Lung (tissue), 11 donors: ENCODE measurements at regions not wholly inside any gene's neighbourhood (a gene's known extent, or its start where the extent isn't known, plus 50 kb on each side); places are given as distances from the start of the nearest gene placed in this dataset.
A peak's percentile ranks its signal among the peaks of the same experiment; 100 is the strongest.

Experiments
- ATAC-seq: fragments of 200-7000 bp; cut with Tn5 transposase; one replicate; pipeline ENCODE4 v1.9.1; 2020; ENCODE audit warnings: moderate number of reproducible peaks; ENCODE audit not compliant: insufficient read depth, low FRiP score
- DNase-seq, 3 donors: peaks; one replicate each; pipeline ENCODE4 v3.0.0-alpha.2; 2013 to 2017
- H3K27ac ChIP-seq, 2 donors: one replicate each; pipeline ENCODE4 v1.5.1; 2013; ENCODE audit warnings: mild to moderate bottlenecking in 2 of 2, moderate library complexity in 2 of 2, control low read depth in 1 of 2, inconsistent platforms in 1 of 2, low read depth in 1 of 2, low read length in 1 of 2
- H3K27me3 ChIP-seq, 3 donors: one replicate each; pipeline ENCODE4 v1.5.1; 2013; ENCODE audit warnings: low read length in 2 of 3; ENCODE audit not compliant: control insufficient read depth in 3 of 3, insufficient read depth in 3 of 3
- H3K36me3 ChIP-seq, 4 donors: one replicate each; pipeline ENCODE4 v1.5.1; 2013; ENCODE audit warnings: low read length in 4 of 4, mild to moderate bottlenecking in 1 of 4, moderate library complexity in 1 of 4; ENCODE audit not compliant: control insufficient read depth in 4 of 4, insufficient read depth in 4 of 4
- H3K4me1 ChIP-seq, 5 donors: one replicate each; pipeline ENCODE4 v1.5.1; 2013; ENCODE audit warnings: low read length in 5 of 5, mild to moderate bottlenecking in 2 of 5, moderate library complexity in 1 of 5; ENCODE audit not compliant: control insufficient read depth in 5 of 5, insufficient read depth in 5 of 5
- H3K4me3 ChIP-seq: one replicate; pipeline ENCODE4 v1.5.1; 2013; ENCODE audit warnings: mild to moderate bottlenecking, control low read depth, moderate library complexity
- H3K9ac ChIP-seq, 2 donors: one replicate each; pipeline ENCODE4 v1.5.1; 2013; ENCODE audit warnings: low read length in 2 of 2, control low read depth in 1 of 2; ENCODE audit not compliant: insufficient read depth in 1 of 2
- H3K9me3 ChIP-seq, 4 donors: one replicate each; pipeline ENCODE4 v1.5.1; 2013; ENCODE audit warnings: low read length in 3 of 4, mild to moderate bottlenecking in 1 of 4, moderate library complexity in 1 of 4; ENCODE audit not compliant: control insufficient read depth in 4 of 4, insufficient read depth in 3 of 4
- WGBS, 2 donors: extraction: QIAGEN DNeasy Blood & Tissue Kit; methylation state at CpG; one replicate each; pipeline ENCODE4 v1.1.7; 2013; 5-methylcytosine and 5-hydroxymethylcytosine counted together
- TF ChIP-seq, protein P1 (sequence below): IDR thresholded peaks from 2 replicates; pipeline ENCODE4 v1.5.1; 2012; ENCODE audit warnings: mild to moderate bottlenecking; ENCODE audit errors: control extremely low read depth, extremely low read depth
- donor health status: control.
- donor health status: control.
- donor health status: Bipolar disorder and iron deficiency.
- donor health status: healthy.
- donor health status: DM: yes; HTN: yes; CAD: no.

DNA sequence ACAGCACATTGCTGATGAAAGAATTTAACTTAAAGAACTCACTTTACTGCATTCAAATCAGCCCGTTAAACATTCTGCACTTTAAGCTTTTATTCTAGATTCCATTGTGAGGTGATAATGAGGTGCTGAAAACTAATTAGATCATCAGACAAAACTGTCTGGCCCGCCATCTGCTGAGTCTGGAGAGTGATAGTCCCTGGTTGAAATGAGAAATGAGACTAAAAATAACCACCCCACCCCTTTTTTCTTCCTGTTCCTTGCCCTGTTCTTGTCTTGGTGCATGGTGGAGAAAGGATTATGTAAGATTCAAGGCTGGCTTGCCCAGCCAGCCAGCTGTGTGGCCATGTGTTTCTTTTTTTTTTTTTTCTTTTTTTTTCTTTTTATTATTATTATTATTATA lies 277.0 kb upstream of the COBL start:
- Histone ChIP-seq H3K36me3 (no peaks in the 10 kb centered on the region), H3K27me3 (no peaks in the 10 kb centered on the region), H3K9ac (no peak overlapping the region), H3K4me3 (no peak overlapping the region), H3K4me1 (no peaks in the 10 kb centered on the region), H3K9me3 (peaks cover 0 to 4% (median 0%) of the 10 kb centered on the region in 4 donors), H3K27ac (no peak overlapping the region)
- ATAC-seq (no peak), DNase-seq (peak in 2 of 3 donors; percentile 23 to 29)
- TF ChIP-seq, protein P1, sequence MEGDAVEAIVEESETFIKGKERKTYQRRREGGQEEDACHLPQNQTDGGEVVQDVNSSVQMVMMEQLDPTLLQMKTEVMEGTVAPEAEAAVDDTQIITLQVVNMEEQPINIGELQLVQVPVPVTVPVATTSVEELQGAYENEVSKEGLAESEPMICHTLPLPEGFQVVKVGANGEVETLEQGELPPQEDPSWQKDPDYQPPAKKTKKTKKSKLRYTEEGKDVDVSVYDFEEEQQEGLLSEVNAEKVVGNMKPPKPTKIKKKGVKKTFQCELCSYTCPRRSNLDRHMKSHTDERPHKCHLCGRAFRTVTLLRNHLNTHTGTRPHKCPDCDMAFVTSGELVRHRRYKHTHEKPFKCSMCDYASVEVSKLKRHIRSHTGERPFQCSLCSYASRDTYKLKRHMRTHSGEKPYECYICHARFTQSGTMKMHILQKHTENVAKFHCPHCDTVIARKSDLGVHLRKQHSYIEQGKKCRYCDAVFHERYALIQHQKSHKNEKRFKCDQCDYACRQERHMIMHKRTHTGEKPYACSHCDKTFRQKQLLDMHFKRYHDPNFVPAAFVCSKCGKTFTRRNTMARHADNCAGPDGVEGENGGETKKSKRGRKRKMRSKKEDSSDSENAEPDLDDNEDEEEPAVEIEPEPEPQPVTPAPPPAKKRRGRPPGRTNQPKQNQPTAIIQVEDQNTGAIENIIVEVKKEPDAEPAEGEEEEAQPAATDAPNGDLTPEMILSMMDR: no peak
- 42 to 69% methylated on average over 2 of the region's 2 CpGs for WGBS, 2 donors

DNA sequence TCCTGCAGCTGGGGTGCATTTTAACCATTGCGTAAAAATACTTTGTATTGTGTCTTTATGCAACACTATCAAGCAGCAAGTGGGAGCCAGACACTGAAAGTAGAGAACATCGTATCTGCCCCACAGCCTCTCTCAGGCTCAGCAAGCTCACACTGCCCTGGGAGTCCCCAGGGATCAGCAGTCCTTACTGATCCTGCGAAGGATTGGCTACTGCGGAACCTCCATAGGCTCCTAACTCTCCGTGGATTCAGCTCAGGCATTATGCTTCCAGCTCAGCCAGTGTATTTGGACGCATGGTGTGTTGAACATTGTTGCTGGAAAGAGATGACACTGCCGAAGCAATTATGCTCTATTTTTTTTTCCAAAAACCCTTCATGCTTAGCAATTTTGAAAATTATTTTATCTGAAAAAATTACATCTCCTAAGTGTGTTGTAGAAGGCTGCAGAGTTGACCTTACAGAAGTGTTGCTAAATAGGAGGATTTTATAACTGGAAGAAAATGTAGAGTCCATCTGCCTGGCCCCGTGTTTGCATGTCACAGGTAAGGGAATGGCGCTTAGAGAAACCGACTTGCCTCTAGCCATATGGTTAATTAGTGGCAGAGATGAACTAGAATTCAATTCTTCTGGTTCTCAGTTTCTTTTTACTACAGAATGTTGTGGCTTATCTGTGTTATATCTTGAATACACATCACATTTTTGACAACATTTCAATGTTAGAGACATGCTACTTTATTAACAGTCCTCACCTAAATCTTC lies 276.4 kb upstream of the COBL start:
- TF ChIP-seq, protein P1: no peak
- Histone ChIP-seq H3K27ac (no peak overlapping the region), H3K9me3 (peaks cover 0 to 4% (median 0%) of the 10 kb centered on the region in 4 donors), H3K9ac (no peak overlapping the region), H3K36me3 (no peaks in the 10 kb centered on the region), H3K4me1 (no peaks in the 10 kb centered on the region), H3K4me3 (no peak overlapping the region), H3K27me3 (no peaks in the 10 kb centered on the region)
- ATAC-seq: no peak
- WGBS, 2 donors: 78% methylated on average over 10 of the region's 10 CpGs
- peak in 2 of 3 donors; percentile 2 to 3 for DNase-seq

DNA sequence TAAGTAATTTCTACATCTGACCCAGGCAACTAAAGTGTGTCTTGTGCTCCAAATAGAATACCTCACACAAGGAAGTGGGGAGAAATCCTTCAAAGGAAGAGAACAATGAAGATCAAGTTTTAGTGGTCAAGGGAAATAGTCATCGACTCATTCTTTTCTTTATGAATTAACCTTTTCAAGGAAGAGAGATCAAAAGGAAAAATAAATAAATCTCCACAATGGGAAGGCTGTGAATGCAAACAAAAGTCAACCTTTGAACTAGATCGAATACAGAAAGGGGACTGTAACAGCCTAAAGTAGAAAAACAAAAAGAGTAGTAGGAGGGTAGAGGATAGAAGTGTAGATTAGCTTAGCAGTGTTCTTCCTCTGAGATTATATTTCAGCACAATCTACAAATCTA lies 274.6 kb upstream of the COBL start:
- no peak overlapping the region for H3K4me3 ChIP-seq
- TF ChIP-seq, protein P1: no peak
- WGBS, 2 donors: 5 to 13% methylated on average over 2 of the region's 2 CpGs
- no peaks in the 10 kb centered on the region for H3K36me3 ChIP-seq
- DNase-seq: no peak
- H3K27ac ChIP-seq: no peak overlapping the region
- peaks cover 0 to 4% (median 0%) of the 10 kb centered on the region in 4 donors for H3K9me3 ChIP-seq
- H3K27me3 ChIP-seq: no peaks in the 10 kb centered on the region
- no peak for ATAC-seq
- no peak overlapping the region for H3K9ac ChIP-seq
- no peaks in the 10 kb centered on the region for H3K4me1 ChIP-seq
